Pons (tissue), 1 donor: ENCODE measurements at regions not wholly inside any gene's neighbourhood (a gene's known extent, or its start where the extent isn't known, plus 50 kb on each side); places are given as distances from the start of the nearest gene placed in this dataset.
"Not testable (repeated sequence)": the region's sequence is repeated elsewhere in the genome, so short reads cannot be mapped to it uniquely, and the experiment has no call there.

ENCODE experiments used
- DNase-seq: peaks from one replicate; pipeline ENCODE4 v3.0.0-alpha.2; 2016; ENCODE audit warnings: low spot score

DNA sequence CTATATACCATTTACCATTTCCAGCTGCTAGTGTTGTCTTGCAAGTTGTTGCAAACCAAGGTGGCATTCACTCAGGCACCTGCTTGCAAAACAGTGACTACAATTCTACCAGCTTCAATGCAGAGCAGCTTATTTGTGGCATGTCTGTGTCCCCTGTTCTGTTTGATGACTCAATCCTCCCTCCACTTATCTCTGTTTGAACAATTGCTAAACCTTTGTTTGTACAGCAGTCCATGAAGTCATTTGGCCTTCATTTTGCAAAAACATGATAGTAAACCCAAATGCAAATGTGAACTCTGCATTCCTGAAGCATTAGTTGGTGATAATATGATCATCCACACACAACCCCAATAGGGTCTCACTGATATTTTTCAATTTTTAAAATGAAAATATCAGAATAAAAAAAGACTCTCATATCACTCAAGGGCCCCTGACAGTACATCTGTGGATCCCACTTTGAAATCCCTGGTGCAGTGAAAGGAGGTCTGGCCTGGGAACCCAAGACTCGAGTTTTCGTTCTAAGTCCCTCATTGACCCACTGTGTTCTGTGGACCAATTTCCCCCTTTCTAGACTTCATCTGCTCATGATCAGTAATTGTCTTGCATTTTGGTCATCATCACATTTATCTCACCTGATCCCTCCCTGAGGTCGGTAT, 425.4 kb downstream of the RPS24 start:
- no peak for DNase-seq

DNA sequence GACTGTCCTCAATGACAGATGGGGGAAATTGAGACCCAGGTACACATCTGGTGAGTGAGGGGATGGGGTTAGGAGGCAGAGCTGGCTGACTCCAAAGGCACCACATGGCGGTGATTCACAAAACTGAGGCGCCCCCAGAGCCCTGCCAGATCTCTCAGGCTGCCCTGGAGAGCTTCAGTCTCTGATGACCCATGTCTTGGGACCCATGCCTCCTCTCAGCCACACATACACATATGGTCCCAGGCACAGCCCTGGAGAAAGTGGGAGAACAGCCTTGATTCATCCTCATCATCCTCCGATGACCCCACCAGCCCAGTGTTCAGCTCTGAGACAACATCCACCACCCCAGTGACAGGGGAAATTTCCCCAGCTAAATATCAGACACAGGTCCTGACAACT, 426.0 kb downstream of the RPS24 start:
- no peak for DNase-seq

DNA sequence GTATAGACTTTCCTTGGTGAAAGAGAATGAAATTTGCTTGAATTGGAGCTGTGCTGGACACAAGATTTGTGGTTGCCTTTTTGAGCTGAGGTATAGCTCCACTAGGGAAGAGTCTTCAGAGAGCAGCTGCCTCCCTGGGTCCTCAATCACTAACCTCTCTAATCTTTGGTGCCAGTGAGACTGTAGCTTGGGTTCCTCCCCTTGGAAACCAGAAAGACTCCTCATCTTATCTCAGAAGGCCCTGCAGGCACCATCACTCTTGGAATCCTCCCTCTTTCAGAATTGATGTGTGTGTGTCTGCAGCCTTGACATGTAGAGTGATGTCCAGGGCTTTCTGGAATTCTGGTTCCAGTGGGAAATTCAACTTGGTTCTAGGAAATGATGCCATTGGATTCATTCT, 426.5 kb downstream of the RPS24 start:
- no peak for DNase-seq

DNA sequence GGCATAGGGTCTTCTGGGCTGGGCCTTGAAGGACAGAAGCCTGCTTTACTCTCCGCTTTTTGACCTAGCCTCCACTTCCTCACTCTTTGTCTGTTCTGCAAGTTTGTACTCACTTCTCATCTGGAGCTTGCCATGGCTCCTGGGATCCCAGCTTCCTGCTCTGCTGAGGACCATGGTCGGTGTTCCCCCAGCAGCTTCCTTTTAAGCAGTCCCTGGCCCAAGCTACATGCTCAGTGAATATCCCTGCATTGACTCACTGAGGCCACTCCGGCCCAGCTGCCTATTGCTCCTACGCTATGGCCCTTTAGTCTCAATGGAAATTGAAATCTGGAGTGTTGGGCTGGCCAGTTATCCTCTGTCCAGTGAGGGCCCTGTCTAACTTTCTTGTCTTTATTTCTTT, 427.7 kb downstream of the RPS24 start:
- no peak for DNase-seq

DNA sequence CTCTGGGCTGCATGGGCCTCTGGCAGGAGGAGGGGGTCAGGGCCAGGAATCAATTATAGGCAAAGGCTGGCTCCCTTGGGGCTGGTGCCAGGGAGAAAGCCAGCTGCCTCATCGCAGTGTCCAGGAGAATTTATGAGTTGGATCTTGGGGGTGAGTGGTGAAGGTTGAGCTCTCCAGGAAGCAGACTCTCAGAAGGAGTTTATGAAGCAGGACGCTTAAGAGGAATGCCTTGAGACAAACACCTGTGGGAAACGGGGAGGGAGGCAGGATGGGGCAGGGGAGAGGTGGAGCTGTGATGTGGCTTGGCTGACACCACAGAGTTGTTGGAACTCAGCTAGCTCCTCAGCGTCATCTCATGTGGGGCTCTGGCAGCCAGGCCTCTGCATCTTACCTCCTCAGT, 428.5 kb downstream of the RPS24 start:
- DNase-seq = no peak

DNA sequence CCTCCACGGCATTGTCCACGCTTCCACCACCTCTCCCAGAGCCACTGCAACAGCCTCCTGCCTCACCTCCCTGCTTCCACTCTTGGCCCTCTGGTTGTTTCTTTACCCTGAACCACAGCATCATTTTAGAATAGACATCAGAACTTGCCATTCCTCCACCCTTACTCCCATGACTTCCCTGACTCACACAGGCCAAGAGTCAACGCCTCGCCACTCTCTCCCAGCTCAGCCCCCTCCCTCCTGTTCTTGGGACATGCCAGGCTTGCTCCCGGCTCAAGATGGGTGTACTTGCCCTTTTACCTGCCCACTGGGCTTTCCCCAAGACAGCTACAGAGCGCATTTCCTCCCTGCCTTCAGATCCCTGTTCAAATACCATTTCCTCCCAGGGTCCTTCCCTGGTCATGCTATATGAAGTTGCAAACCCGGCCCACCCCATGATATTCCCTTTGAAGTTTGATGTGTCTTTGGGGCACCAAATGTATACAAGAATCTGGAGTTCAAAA, 429.1 kb downstream of the RPS24 start:
- DNase-seq = no peak

DNA sequence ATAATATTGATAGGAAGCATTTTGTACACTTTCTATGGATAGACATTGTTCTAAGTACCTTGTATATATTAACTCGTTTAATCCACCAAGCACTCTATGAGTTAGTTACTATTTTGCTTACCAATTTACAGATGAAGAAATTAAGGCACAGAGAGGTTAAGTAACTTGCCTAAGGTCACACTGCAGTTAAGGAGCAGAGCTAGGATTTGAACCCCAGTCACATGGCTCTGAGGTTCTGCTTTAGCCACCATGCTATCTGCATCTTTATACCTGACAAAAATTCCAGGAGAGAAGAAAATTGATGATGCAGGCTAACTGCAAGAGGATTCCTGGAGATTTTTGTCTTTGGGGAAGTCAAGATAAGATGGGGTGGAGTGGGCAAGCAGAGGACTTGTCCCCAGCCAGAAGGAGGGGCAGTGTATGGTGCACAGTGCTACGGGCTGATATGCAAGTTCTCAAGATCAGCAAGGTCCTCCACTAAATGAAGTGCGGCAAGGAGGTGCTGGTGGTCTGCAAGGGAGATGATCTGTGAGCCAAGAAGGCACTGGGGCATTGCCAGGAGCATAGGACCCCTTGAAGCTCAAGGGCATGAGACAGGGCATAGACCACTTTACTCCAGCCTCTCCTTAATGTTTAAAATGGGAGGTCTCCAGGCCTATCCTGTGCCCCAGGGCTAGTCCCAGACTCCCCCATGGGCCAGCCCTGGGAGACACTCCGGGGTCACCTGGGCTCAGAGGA, 430.6 kb downstream of the RPS24 start:
- no peak for DNase-seq

DNA sequence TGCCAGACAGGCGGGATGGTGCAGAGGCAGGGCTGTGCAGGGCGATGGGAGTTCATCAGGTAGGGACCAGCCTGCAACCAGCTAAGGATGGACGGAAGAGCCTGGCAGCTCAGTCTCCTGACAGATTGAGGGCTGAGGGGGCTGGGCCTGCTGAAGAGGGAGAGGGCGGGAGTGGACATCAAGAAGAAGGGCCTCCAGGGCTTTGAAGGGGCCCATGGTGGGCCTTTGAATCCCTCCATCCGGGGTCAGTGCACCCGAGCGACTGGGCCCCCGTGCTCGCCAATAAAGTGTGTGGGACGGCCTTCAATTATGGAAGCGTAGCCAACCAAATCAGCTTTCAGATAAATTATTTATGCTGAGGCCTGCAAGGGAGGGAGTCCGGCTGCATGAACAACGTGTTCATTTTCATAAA, 431.2 kb downstream of the RPS24 start:
- no peak for DNase-seq

DNA sequence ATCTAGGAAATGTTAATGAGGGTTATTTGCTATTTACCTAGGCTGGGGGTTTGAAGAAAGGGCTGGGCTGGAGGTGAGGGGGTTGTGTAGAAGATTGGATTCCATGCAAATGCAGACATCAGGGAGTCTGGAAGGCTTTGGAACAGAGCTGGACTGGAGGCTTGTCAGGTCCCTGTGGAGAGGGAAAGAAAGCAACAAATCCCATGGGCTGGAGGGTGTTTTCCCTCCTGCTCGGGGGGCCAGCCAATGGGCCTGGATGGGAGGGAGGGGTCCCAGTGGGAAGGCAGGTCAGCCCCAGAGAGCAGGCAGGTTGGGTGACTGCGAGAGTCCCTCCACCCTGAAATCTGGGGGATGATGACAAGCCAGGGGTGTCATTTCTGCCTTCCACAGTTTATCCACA, 431.8 kb downstream of the RPS24 start:
- no peak for DNase-seq

DNA sequence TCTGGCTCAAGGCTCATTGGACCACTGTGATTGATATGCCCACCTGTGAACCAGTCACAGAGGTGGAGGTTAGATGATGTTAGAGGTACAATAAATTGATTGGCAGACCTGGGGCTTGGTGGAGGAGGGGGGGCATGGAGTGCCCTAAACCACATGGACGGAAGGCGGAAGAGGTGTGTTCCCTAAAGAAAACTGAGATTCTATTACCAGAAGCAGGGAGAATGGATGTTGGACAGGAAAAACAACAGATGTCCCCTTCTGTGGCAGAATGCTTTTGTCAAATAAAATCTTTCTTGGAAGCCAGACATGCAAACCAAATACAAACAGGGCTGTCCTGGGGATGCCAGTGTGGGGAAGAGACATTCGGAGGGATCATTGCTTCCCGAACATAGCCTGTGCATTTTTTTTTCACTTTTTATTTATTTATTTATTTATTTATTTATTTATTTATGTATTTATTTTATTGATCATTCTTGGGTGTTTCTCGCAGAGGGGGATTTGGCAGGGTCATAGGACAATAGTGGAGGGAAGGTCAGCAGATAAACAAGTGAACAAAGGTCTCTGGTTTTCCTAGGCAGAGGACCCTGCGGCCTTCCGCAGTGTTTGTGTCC, 433.9 kb downstream of the RPS24 start:
- no peak for DNase-seq

DNA sequence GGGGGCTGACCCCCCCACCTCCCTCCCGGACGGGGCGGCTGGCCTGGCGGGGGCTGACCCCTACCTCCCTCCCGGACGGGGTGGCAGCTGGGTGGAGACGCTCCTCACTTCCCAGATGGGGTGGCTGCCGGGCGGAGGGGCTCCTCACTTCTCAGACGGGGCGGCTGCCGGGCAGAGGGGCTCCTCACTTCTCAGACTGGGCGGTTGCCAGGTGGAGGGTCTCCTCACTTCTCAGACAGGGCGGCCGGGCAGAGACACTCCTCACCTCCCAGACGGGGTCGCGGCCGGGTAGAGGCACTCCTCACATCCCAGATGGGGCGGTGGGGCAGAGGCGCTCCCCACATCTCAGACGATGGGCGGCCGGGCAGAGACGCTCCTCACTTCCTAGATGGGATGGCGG, 435.1 kb downstream of the RPS24 start:
- not testable (repeated sequence) for DNase-seq

DNA sequence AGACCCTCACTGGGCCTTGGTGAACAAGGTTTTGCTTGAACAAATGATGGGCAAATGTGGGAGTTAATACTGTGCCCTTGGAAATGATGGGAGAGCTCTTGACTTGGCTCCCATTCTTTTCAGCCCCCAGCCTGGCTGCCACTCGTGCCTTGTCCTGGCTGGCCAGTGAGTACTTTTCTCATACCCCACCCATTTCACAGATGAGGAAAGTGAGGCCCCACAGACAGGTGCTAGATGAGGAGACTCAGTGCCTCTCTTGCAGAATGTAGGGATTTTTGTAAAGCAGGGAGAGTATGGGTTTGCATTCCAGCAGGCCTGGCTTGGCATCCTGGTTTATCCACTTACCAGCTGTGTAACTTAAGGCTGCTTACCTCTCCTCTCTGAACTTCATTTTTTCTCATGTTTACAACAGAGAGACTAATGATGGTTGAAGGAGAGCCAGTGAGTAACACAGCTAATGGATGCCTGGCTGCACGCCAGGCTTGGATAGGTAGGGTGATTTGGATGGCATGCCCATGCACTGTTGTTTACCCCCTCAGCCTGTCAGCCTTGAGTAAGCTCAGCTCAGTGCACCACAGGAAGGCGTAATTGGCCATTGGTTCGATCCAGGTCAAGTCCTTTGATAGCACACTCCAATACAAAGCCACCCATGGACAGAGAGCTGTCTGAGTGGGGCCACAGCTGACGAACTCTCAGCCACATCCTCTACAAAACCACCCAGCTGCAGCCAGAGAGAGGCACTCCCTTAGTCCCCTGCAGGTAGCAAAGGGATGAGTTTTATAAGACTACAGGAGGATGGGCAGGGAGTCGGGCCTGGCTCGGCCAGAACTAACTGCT, 436.8 kb downstream of the RPS24 start:
- DNase-seq = peak; percentile 10

DNA sequence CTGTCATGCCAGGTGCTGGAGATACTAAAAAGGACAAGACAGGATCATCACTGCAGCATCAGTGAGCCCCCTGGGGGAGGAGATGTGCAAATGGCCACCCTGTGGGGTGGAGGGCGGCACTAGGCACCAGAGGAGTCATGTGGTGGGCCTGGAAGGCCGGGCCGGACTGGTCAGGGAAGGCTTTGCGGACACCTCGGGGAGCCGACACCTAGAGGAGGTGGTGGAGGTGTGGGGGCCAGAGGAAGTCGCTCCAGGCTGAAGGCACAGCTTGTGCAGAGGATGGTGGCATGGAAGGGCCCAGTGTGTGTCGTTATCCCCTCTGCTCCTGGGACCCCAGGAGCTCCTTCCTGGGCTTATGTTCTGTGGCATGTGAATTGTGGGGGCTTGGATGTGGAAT, 437.7 kb downstream of the RPS24 start:
- no peak for DNase-seq

DNA sequence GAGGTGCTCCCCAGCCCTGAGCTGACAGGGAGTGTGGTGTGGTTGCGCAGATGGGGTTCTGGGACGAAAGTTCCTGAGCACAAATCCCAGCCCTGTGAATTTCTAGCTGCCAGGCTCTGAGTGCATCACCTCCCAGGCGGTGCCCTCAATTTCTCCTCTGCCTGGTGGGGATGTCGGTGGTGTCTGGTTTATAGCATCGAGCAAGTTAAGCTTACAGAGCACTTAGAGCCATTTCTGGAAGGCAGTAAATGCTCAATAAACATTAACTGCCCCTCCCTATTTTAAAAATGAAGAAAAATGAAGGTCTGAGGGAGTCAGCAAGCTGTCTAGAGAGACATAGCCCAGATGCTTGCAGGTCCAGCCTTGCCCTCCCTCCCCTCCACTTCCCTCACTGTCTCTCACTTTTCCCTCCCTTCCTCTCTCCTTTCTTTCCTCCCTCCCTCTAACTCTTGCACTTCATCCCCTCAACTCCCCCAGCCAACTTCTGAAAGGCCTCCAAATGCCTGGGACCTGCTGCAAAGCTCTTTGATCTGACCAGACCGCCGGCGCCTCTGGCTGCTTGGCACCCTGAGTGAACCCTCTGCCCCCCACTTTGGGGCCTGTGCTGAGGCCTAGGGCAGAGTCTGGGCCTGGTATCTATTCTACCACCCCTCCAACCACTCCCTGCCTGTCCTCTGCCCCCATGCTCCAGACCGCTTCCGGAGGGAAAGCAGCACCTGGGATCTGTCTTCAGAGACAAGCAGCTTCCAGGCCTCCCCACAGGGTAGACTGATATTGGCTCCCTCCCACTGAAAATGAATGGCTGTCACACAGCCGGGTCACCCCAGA, 438.3 kb downstream of the RPS24 start:
- no peak for DNase-seq

DNA sequence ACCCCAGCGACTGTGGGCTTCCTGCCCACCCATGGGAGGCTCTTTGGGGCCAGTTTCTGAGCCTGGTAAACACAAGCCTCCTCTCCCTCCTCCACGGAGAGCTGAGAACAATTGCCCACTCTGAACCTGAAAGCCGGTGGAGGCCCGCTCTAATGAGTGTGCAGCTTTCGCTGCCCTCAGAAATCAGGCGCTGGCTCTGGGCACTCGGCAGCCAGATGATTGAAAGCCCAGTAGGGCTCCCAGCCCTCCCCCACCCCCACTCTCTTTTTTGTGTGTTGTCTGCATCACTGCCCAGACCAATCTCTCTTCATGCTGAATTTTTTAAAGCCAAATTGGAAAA, 438.9 kb downstream of the RPS24 start:
- peak; percentile 11 for DNase-seq

DNA sequence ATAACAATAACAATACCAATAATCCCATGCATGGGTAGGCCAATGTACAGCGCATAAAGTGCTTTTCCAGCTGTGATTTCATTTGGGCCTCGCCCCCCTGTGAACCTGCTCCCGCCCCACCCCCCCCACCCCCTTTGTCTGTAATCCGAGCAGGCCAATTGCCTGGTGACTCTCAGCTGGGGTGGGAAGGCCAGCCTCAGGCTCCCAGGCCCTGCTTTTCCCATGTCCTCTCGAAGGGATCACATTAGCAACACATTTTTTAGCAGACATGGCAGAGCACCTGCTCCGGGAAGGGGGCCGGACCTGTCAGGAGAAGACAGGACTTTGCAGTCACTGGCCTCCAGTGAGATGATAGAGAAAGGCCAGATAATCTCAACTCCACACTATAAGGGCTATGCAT, 439.3 kb downstream of the RPS24 start:
- DNase-seq = no peak

DNA sequence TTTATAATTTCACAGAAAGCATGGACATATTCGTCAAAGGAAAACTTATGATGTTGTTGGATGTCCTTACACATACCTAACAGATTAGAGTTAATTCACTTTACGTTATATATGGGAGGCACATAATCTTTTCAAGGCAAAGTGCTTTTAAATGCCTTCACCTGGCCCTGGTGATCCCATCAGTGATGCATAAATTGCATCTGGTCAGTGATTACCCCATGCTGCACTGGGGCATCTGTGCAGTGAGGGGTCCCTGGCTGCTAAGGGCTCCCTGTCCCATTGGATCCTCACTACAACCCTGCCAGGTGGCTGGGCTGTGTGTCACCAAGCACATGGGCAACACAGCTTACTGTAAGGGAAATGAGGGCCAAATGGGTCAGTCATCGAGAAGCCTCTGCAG, 441.1 kb downstream of the RPS24 start:
- no peak for DNase-seq

DNA sequence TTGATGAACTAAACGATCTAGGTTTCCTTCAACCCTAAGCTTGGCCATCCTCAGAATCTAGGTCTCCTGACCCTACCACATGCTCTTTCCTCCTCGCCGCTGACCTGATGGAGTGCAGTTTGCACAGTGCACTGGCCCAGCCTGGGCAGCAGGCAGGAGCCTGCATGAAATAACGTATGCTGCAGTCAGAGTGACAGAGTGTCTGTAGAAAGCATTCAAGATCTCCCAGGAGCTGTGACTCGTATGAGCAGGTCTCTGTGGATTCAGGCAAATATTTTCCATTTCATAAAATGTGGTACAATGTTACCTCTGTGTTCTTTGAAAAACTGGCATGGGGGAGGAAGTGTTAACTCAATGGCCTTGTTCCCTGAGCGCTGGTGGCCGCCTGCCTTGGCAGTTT, 441.8 kb downstream of the RPS24 start:
- no peak for DNase-seq

DNA sequence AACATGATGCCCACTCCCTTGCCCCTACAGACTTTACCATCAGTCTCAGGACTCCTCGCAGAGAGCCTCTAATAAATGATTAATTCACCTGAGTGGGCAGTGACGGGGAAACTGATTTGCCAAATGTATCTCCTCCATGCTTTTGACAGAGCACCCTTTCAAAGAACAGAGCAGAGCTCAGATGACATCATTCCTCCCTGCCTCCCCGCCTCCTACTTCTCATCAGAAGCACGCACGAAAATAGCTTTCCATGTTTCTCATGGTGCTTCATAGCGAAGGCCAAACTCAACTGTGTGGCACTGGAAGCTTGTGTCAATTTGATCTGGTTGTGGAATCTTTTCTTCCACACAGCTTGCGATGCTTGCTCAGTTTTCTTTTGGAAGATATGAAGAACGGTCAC, 442.5 kb downstream of the RPS24 start:
- DNase-seq = no peak

DNA sequence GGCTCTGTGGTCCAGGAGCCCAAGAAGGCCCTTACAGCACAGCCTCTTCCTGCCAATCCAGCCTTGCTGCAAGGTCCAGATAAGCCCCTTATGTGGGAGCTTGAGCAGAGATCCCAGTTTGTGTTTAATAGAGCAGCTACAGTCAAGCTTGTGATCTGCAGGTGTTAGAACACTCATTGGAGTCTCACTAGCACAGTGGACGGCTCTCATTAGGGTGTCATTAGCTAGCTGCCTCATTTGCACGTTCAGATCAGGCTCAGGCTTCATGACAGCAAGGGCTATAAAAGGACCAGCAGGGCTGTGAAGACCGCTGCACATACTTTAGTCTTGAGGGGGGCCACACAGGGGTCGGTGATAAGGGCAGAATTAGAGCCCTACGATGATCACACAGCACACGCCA, 443.2 kb downstream of the RPS24 start:
- no peak for DNase-seq

DNA sequence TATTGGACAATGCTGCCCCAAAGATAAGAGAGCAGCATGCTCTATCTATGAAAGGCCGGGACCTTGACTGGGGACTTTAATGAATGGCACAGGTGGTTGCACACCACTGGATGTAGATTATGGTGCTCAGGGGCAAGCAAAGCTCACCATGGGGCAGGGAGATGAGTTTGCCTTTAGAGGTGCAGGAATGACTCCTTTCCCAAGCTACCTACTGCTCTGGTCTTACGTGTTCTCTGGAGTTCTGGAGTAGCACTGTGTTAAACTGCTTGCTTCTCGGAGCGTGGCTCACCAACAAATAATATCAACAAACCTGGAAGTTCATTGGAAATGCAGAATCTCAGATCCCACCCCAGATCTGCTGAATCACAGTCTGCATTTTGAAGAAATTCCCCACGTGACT, 445.3 kb downstream of the RPS24 start:
- DNase-seq = no peak

DNA sequence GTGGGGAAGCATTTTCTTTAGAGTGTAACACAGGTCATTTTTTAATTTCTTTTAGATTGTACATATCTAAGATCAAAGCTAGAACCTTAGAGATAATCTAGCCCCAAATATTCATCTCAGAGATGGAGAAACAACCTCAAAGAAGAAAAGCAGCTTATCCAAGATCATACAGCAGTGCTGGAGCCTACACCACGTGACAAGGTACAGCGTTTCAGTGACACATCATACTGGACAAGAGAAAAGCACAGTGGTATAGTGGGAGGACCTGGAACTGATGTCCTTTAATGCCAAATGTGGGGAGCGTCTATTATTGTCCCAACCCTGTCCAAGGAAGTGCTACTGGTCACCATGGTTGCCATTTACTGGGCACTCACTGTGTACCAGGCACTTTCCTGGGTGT, 445.8 kb downstream of the RPS24 start:
- no peak for DNase-seq
